Liver (tissue), 3 donors: ENCODE measurements at regions not wholly inside any gene's neighbourhood (a gene's known extent, or its start where the extent isn't known, plus 50 kb on each side); places are given as distances from the start of the nearest gene placed in this dataset.

Experiments used
- JUND ChIP-seq, 2 donors: IDR thresholded peaks; 2 replicates each; pipeline ENCODE4 v1.6.1; 2016; ENCODE audit warnings: antibody characterized with exemption in 2 of 2
- MAX ChIP-seq: IDR thresholded peaks from 2 replicates; pipeline ENCODE4 v1.6.1; 2016; ENCODE audit warnings: antibody characterized with exemption
- TAF1 ChIP-seq: conservative IDR thresholded peaks from 2 replicates; pipeline ENCODE4 v1.6.1; 2016; ENCODE audit warnings: antibody characterized with exemption, mild to moderate bottlenecking
- TF ChIP-seq, protein P1 (sequence below): fragments of 150-350 bp; IDR thresholded peaks from 2 replicates; pipeline ENCODE4 v1.5.1; 2017; ENCODE audit warnings: improper control_type of control experiment, low read depth, low read length; ENCODE audit not compliant: missing input control
- TF ChIP-seq, protein P2 (sequence below): IDR thresholded peaks from 2 replicates; pipeline ENCODE4 v1.6.1; 2016; ENCODE audit warnings: antibody characterized with exemption
- donor health status: healthy.
- donor health status: healthy.

DNA sequence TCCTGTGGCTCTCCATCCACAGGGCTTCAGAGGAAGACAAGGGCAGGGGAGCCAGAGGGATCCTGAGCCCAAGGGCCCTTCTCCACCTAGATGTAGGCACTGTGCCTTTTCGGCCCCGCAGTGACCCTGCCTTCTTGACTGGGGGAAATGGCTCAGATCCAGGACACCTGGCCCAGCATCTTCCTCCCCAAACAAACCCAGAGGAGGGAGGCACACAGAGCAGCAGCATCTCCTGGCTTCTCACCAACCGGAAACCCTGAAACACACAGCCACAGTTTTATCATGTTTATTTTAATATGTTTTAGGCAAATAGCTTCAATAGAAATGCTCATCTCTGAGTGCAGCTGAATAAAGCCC, 84.5 kb upstream of the LRFN2 start:
- TF ChIP-seq, protein P1, sequence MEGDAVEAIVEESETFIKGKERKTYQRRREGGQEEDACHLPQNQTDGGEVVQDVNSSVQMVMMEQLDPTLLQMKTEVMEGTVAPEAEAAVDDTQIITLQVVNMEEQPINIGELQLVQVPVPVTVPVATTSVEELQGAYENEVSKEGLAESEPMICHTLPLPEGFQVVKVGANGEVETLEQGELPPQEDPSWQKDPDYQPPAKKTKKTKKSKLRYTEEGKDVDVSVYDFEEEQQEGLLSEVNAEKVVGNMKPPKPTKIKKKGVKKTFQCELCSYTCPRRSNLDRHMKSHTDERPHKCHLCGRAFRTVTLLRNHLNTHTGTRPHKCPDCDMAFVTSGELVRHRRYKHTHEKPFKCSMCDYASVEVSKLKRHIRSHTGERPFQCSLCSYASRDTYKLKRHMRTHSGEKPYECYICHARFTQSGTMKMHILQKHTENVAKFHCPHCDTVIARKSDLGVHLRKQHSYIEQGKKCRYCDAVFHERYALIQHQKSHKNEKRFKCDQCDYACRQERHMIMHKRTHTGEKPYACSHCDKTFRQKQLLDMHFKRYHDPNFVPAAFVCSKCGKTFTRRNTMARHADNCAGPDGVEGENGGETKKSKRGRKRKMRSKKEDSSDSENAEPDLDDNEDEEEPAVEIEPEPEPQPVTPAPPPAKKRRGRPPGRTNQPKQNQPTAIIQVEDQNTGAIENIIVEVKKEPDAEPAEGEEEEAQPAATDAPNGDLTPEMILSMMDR, result no peak
- TF ChIP-seq MAX (no peak), TAF1 (no peak), JUND (IDR thresholded peaks at IDR 0.05) (no peak)
- TF ChIP-seq, protein P2, sequence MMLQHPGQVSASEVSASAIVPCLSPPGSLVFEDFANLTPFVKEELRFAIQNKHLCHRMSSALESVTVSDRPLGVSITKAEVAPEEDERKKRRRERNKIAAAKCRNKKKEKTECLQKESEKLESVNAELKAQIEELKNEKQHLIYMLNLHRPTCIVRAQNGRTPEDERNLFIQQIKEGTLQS, result no peak
